ENCODE measurements at regions not wholly inside any gene's neighbourhood (a gene's known extent, or its start where the extent isn't known, plus 50 kb on each side); places are given as distances from the start of the nearest gene placed in this dataset.
"Not testable (repeated sequence)": the region's sequence is repeated elsewhere in the genome, so short reads cannot be mapped to it uniquely, and the experiment has no call there.

DNA sequence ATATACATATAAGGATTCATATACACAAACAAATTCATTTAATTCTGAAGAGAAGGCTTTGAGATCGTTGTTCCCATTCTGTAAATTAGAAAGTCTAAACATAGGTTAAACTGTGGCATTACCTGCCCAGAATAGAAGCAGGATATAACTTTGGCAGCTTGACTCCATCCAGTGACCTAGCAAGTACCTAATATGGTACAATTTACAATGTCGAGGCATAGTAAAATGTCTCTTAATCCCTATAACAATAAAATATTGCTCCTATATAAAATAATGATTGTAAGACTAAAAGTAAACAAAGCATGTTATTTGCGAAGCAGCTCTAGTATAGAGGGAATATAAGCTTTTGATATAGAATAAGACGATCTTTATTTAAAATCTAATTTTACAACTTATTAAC is 756.0 kb downstream of the LUZP2 start:
- Histone ChIP-seq H3K27ac (no peak overlapping the region), H3K9me3 (no peaks in the 10 kb centered on the region), H3K4me3 (no peak overlapping the region), H3K4me1 (no peaks in the 10 kb centered on the region), H3K27me3 (no peaks in the 10 kb centered on the region), H3K36me3 (no peaks in the 10 kb centered on the region)
- TF ChIP-seq POLR2A (IDR thresholded peaks at IDR 0.05): no peak
- no peak for TF ChIP-seq CTCF (IDR thresholded peaks at IDR 0.05)
- intact Hi-C loops (cut with DNase I): no loop called here
- 60 to 68% methylated on average over 4 of the region's 4 CpGs for WGBS, 2 donors
- no peak for DNase-seq

DNA sequence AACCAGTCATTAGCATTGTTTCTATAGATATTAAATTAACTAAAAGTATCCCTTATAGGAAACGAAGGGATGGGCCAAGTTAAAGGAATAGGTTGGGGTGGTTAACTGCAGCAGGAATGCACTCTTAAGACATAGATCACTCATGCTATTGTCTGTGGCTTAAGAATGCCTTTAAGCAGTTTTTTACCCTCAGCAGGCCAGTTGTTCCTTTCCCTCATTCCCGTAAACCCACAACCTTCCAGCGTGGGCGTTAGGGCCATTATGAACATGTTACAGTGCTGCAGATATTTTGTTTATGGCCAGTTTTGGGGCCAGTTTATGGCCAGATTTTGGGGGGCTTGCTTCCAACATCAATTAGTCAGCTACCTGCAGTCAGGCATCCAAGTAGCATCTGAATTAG is 767.0 kb downstream of the LUZP2 start:
- H3K4me3 ChIP-seq; H3K9me3 ChIP-seq; DNase-seq; intact Hi-C loops (cut with DNase I); H3K36me3 ChIP-seq; H3K27ac ChIP-seq; H3K4me1 ChIP-seq; H3K27me3 ChIP-seq: not testable (repeated sequence)
- WGBS, 2 donors: 56 to 57% methylated on average over 4 of the region's 4 CpGs

- H3K9me3 ChIP-seq: no peaks in the 10 kb centered on the region
- no peaks in the 10 kb centered on the region for H3K27me3 ChIP-seq
- DNase-seq: no peak
- no peaks in the 10 kb centered on the region for H3K4me1 ChIP-seq
- no peaks in the 10 kb centered on the region for H3K36me3 ChIP-seq
- TF ChIP-seq POLR2A (IDR thresholded peaks at IDR 0.05) (no peak), CTCF (IDR thresholded peaks at IDR 0.05) (no peak)
- H3K4me3 ChIP-seq: no peak overlapping the region
- H3K27ac ChIP-seq: no peak overlapping the region
- intact Hi-C loops (cut with DNase I): no loop called here
These were observed 774.4 kb downstream of the LUZP2 start for GRCh38 chr11:25271301-25271700.

- DNase-seq: no peak
- TF ChIP-seq POLR2A (IDR thresholded peaks at IDR 0.05) (no peak), CTCF (IDR thresholded peaks at IDR 0.05) (no peak)
- H3K36me3 ChIP-seq: no peaks in the 10 kb centered on the region
- H3K27me3 ChIP-seq: no peaks in the 10 kb centered on the region
- no peak overlapping the region for H3K27ac ChIP-seq
- no peaks in the 10 kb centered on the region for H3K4me1 ChIP-seq
- intact Hi-C loops (cut with DNase I): no loop called here
- no peak overlapping the region for H3K4me3 ChIP-seq
- H3K9me3 ChIP-seq: no peaks in the 10 kb centered on the region
These were observed 775.4 kb downstream of the LUZP2 start for GRCh38 chr11:25272214-25272613.

- DNase-seq; H3K4me1 ChIP-seq; H3K4me3 ChIP-seq; H3K36me3 ChIP-seq; H3K27me3 ChIP-seq; H3K9me3 ChIP-seq; H3K27ac ChIP-seq; intact Hi-C loops (cut with DNase I): not testable (repeated sequence)
- WGBS, 2 donors: 75% methylated on average over 4 of the region's 7 CpGs; no CpG with 5 or more reads in 1 of the 2 donors
These were observed 784.0 kb downstream of the LUZP2 start for GRCh38 chr11:25280821-25281220.

DNA sequence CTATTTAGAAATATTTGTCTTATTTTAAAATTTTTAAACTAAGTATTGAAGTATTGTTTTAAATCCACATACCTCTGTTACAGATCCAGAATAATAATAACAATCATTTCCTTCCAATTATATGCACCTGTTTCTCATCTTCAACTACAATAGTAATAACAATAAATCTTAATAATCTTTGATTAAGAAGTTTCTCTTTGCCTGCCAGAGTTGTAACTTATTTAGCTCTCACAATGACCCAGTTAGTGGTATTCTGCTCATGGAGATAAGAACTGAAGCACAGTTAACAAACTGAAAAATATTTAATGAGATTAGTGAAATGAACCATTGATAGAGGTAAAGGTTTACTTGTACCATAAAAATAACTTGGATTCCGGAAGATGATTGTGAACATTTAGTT is 796.3 kb downstream of the LUZP2 start:
- TF ChIP-seq CTCF (IDR thresholded peaks at IDR 0.05) (no peak), POLR2A (IDR thresholded peaks at IDR 0.05) (no peak)
- no peaks in the 10 kb centered on the region for H3K4me1 ChIP-seq

More for the DNA sequence above, 796.3 kb downstream of the LUZP2 start:
- H3K9me3 ChIP-seq: no peaks in the 10 kb centered on the region
- no peak overlapping the region for H3K27ac ChIP-seq
- H3K36me3 ChIP-seq: no peaks in the 10 kb centered on the region
- no peak for DNase-seq
- no peaks in the 10 kb centered on the region for H3K27me3 ChIP-seq
- intact Hi-C loops (cut with DNase I): no loop called here
- no peak overlapping the region for H3K4me3 ChIP-seq
- WGBS, 2 donors: 77 to 78% methylated on average over 1 of the region's 1 CpG
